ENCODE measurements at regions not wholly inside any gene's neighbourhood (a gene's known extent, or its start where the extent isn't known, plus 50 kb on each side); places are given as distances from the start of the nearest gene placed in this dataset.

GRCh38 chr4:81348778-81349094 is 123.0 kb downstream of the RASGEF1B start:
- no peaks in the 10 kb centered on the region for H3K36me3 ChIP-seq (replicated peaks; ENCODE audit: low read depth, low read length)
- no peak overlapping the region for H3K27ac ChIP-seq (ENCODE audit: low read length)
- no peaks in the 10 kb centered on the region for H3K4me1 ChIP-seq (ENCODE audit: low read length)
- no peaks in the 10 kb centered on the region for H4K20me1 ChIP-seq (ENCODE audit: insufficient read depth, low read length)
- no peak overlapping the region for H3K9ac ChIP-seq (ENCODE audit: low read length)
- no peak overlapping the region for H2AFZ ChIP-seq (ENCODE audit: low read depth, low read length)
- no peak overlapping the region for H3K4me3 ChIP-seq (ENCODE audit: low read length)
- H3K9me3 ChIP-seq (ENCODE audit: insufficient read depth, low read length), result no peaks in the 10 kb centered on the region
- H3K79me2 ChIP-seq (ENCODE audit: low read length), result no peaks in the 10 kb centered on the region
- no peaks in the 10 kb centered on the region for H3K27me3 ChIP-seq (ENCODE audit: low read depth, low read length)
- TF ChIP-seq, protein P1, sequence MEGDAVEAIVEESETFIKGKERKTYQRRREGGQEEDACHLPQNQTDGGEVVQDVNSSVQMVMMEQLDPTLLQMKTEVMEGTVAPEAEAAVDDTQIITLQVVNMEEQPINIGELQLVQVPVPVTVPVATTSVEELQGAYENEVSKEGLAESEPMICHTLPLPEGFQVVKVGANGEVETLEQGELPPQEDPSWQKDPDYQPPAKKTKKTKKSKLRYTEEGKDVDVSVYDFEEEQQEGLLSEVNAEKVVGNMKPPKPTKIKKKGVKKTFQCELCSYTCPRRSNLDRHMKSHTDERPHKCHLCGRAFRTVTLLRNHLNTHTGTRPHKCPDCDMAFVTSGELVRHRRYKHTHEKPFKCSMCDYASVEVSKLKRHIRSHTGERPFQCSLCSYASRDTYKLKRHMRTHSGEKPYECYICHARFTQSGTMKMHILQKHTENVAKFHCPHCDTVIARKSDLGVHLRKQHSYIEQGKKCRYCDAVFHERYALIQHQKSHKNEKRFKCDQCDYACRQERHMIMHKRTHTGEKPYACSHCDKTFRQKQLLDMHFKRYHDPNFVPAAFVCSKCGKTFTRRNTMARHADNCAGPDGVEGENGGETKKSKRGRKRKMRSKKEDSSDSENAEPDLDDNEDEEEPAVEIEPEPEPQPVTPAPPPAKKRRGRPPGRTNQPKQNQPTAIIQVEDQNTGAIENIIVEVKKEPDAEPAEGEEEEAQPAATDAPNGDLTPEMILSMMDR (IDR thresholded peaks at IDR 0.05; ENCODE audit: low read depth, low read length), result no peak
- TF ChIP-seq EZH2phosphoT487 (IDR thresholded peaks at IDR 0.05; ENCODE audit: low read depth), result no peak
- no peak overlapping the region for H3K4me2 ChIP-seq (ENCODE audit: low read length)

DNA sequence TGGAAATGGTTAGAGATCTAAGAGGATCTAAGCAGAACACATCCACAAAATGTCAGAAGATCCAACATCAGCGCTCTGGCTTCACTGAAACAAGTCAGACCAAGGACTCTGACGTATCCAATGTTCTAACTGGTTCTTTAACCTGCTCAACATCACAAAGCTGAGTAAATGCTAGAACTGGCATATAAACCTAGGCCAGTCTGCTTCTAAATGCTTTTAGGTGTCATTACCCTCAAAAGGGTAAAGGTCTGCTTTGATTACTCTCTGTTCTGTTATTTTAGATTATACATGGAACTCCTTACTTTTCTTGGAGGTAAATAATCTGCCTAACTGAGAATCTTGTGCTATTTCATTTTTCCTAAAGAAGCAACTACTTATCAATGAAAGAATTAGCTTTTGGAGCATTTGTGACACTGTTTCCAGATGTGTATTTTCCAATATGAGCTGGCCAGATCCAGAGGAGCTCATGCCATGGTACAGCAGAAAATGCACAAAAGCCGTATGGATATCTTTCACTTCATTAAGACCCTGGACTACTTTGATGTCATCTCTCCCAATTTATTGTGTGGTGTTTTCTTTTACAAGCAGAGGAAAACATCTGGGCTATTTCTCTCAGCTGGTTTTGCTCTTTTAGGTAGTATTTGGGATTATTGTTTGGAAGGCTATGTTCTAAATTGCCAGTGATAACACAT is 123.5 kb downstream of the RASGEF1B start:
- Histone ChIP-seq H3K9ac (ENCODE audit: low read length) (no peak overlapping the region), H2AFZ (ENCODE audit: low read depth, low read length) (no peak overlapping the region), H3K79me2 (ENCODE audit: low read length) (no peaks in the 10 kb centered on the region), H3K4me3 (ENCODE audit: low read length) (no peak overlapping the region), H3K27me3 (ENCODE audit: low read depth, low read length) (no peaks in the 10 kb centered on the region), H3K4me2 (ENCODE audit: low read length) (no peak overlapping the region), H4K20me1 (ENCODE audit: insufficient read depth, low read length) (no peaks in the 10 kb centered on the region), H3K27ac (ENCODE audit: low read length) (no peak overlapping the region), H3K9me3 (ENCODE audit: insufficient read depth, low read length) (no peaks in the 10 kb centered on the region), H3K36me3 (replicated peaks; ENCODE audit: low read depth, low read length) (no peaks in the 10 kb centered on the region), H3K4me1 (ENCODE audit: low read length) (no peaks in the 10 kb centered on the region)
- no peak for TF ChIP-seq EZH2phosphoT487 (IDR thresholded peaks at IDR 0.05; ENCODE audit: low read depth)
- TF ChIP-seq, protein P1 (IDR thresholded peaks at IDR 0.05; ENCODE audit: low read depth, low read length), result no peak

GRCh38 chr4:81346719-81347118 is 125.0 kb downstream of the RASGEF1B start:
- Histone ChIP-seq H3K4me3 (ENCODE audit: low read length) (no peak overlapping the region), H3K4me1 (ENCODE audit: low read length) (no peaks in the 10 kb centered on the region), H3K4me2 (ENCODE audit: low read length) (no peak overlapping the region), H3K79me2 (ENCODE audit: low read length) (no peaks in the 10 kb centered on the region), H3K27me3 (ENCODE audit: low read depth, low read length) (no peaks in the 10 kb centered on the region), H3K36me3 (replicated peaks; ENCODE audit: low read depth, low read length) (no peaks in the 10 kb centered on the region), H3K9ac (ENCODE audit: low read length) (no peak overlapping the region), H3K9me3 (ENCODE audit: insufficient read depth, low read length) (no peaks in the 10 kb centered on the region), H4K20me1 (ENCODE audit: insufficient read depth, low read length) (no peaks in the 10 kb centered on the region), H3K27ac (ENCODE audit: low read length) (no peak overlapping the region), H2AFZ (ENCODE audit: low read depth, low read length) (no peak overlapping the region)
- TF ChIP-seq, protein P1 (IDR thresholded peaks at IDR 0.05; ENCODE audit: low read depth, low read length), result no peak
- TF ChIP-seq EZH2phosphoT487 (IDR thresholded peaks at IDR 0.05; ENCODE audit: low read depth), result no peak

GRCh38 chr4:81343536-81343935 is 128.2 kb downstream of the RASGEF1B start:
- H3K9ac ChIP-seq (ENCODE audit: low read length), result no peak overlapping the region
- H4K20me1 ChIP-seq (ENCODE audit: insufficient read depth, low read length), result no peaks in the 10 kb centered on the region
- no peak overlapping the region for H3K27ac ChIP-seq (ENCODE audit: low read length)
- H3K9me3 ChIP-seq (ENCODE audit: insufficient read depth, low read length), result no peaks in the 10 kb centered on the region
- no peak overlapping the region for H3K4me3 ChIP-seq (ENCODE audit: low read length)
- no peaks in the 10 kb centered on the region for H3K79me2 ChIP-seq (ENCODE audit: low read length)
- H3K4me2 ChIP-seq (ENCODE audit: low read length), result no peak overlapping the region
- no peaks in the 10 kb centered on the region for H3K4me1 ChIP-seq (ENCODE audit: low read length)
- TF ChIP-seq, protein P1 (IDR thresholded peaks at IDR 0.05; ENCODE audit: low read depth, low read length), result no peak
- no peak for TF ChIP-seq EZH2phosphoT487 (IDR thresholded peaks at IDR 0.05; ENCODE audit: low read depth)
- no peak overlapping the region for H2AFZ ChIP-seq (ENCODE audit: low read depth, low read length)
- no peaks in the 10 kb centered on the region for H3K27me3 ChIP-seq (ENCODE audit: low read depth, low read length)
- H3K36me3 ChIP-seq (replicated peaks; ENCODE audit: low read depth, low read length), result no peaks in the 10 kb centered on the region
